Activated naive CD4-positive, alpha-beta T cell (primary cell): ENCODE measurements at regions not wholly inside any gene's neighbourhood (a gene's known extent, or its start where the extent isn't known, plus 50 kb on each side); places are given as distances from the start of the nearest gene placed in this dataset.

ENCODE experiments used
- DNase-seq, 4 experiments: peaks; one replicate each; lab custom pipeline; 2025; lab: John Stamatoyannopoulos, UW

DNA sequence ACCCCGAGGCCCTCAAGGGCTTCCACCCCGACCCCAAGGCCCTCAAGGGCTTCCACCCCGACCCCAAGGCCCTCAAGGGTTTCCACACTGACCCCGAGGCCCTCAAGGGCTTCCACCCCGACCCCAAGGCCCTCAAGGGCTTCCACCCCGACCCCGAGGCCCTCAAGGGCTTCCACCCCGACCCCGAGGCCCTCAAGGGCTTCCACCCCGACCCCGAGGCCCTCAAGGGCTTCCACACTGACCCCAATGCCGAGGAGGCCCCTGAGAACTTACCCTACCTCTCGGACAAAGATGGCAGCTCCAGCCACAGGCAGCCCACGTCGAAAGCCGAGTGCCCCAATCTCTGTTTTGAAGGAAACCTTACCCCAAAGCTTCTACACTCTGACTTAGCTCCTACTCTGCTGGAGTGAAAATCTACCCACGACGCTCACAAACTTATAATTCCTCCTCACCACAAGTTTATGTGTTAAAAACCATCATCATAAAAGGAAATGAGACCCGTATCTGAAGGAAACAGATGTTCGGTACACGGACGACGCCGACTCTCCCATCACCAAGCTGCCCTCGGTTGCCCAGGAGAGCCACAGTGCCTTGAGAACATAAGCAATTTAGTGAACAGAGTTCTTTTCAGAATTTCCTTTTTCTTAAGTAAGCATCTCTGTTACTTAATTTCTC is 61.2 kb upstream of the RPH3AL start:
- DNase-seq, result no peak

DNA sequence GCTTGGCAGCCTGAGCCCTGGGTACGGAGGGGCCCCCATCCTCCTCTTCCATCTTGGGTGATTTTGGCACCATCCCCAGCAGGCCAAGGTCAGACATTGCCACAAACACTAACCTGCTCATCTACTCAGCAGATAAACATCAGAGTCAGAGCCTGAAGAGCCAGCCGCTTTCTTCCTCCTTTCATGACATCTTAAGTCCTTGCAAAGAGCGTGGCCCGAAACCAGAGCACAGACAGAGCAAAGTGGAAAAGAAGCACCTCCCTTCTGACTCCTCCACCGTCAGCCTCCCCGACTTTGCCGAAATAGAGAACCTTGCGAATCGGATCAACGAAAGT is 60.4 kb upstream of the RPH3AL start:
- peak in 1 of 4 experiments; percentile 12 for DNase-seq

DNA sequence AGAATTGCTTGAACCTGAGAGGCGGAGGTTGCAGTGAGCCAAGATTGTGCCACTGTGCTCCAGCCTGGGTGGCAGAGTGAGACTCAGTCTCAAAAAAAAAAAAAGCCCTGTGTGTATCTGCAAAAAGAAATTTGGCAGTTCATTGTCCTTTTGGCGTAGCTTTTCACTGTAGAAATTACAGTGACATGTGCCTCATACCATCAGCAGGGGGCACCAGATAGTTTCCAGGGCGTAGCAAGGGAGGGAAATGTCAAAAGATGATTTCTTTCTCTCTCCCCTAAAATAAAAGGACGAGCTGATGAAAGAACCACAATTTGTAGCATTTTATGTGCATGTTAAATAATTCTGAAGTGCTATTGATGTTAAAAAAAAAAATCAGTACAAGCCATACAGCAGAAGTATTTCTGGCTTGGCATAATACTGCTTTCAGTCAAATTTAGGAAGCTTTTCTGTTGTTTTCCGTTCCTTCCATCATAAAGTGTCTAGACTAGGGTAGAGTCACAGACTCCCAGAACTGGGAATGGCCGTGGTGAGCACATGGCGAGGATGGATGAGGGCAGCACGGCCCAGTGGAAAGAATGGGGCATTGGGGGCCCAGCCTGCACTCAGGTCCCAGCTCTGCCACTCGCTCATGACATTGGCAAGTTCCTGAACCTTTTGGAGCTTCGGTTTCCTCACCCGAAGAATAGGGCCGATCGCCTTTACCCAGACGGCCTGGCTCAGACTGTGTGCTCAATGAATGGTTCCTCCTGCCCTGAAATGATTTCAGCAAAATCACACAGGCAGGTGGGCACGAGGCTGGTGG is 59.8 kb upstream of the RPH3AL start:
- DNase-seq, result peak in 2 of 4 experiments; percentile 11 to 54

DNA sequence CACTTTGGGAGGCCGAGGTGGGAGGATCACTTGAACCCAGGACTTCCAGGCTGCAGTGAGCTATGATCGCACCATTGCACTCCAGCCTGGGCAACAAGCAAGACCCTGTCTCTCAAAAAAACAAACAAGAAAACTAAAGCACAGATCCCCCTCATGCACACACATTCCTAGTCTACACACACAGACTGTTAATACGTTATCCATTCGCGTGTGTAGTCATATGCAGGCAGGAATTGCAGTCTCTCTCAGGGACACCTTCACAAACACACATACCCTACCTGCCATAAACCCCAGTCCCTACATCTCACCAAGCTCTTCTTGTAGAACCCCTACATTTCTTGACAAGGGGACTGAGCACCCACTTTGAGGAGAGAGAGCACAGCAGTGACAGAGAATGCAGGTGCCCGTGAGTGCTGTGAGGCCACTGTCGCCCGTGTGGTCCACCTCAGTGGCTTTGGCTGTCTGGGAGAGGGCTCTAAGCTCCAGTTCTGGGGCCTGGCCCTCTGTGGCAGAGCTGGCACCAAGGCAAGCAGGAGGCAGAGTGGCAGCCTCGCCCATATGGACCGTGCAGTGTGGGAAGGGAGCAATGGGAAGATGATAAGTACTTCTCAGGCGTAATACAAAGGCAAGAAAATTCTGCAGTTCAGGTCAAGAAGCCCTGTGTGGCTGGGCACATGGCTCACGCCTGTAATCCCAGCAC is 59.0 kb upstream of the RPH3AL start:
- DNase-seq, result no peak

DNA sequence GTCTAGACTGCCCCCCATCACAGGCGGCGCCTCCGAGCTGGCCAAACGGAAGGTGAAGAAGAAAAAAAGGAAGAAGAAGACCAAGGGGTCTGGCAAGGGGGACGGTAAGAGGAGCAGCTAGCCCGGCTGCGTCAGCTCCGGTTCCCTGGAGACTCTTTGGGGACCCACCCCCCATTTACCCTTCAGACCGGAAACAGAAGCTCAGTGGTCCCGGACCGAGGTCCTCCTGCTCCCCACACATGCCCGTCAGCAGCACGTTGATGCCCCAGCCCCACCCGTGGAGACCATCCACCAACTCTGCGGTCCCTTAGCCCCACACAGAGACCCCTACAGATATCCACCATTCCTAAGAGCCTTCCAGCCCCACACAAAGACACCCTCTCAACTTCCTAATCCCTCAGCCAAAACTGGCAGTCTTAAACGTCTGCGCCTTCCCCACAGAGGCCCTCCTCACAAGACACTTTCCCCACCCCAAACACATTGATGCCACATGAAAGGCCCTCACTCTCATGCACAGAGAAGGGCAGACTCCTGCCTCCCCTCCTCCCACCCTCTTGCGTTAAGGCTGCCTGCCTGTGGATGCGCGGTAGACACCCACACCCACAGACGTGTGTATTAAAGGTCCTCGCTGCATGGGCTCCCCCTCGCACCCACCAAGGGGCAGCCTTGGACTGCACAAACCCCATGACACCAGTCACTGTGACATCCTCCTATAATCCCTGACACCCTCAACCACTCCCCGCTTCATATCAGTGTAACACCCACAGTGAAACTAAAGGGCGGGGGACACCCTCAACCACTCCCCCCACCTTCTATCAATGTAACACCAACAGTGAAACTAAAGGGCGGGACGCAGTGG is 58.2 kb upstream of the RPH3AL start:
- peak in 3 of 4 experiments; percentile 22 to 52 (median 48) for DNase-seq

DNA sequence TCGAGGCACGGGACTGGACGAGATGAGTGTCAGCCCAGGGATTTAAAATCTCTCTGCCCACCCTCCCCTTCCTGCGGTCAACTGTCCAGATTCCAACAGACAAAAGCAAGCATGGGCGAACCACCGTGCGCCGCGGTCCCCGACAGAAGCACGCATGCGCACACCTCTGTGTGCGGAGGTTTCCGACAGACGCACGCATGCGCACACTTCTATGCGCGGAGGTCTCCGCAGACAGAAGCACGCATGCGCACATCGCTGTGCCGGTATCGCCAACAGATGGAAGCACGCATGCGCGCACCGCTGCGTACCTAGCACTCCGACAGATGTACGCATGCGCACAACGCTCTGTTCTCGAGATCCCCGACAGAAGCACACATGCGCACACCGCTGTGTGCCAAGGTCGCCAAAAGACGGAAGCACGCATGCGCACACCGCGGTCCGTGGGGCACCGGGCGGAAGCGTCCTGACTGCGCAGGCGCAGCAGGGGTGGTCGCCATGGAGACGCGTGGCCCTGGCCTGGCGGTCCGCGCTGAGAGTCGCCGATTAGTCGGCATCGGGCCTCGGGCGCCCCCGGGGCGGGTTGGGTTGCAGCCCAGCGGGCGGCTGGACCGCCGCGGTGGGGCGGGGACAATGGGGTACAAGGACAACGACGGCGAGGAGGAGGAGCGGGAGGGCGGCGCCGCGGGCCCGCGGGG is 57.4 kb upstream of the RPH3AL start:
- DNase-seq, result peak; percentile 99 to 100 (median 99)

DNA sequence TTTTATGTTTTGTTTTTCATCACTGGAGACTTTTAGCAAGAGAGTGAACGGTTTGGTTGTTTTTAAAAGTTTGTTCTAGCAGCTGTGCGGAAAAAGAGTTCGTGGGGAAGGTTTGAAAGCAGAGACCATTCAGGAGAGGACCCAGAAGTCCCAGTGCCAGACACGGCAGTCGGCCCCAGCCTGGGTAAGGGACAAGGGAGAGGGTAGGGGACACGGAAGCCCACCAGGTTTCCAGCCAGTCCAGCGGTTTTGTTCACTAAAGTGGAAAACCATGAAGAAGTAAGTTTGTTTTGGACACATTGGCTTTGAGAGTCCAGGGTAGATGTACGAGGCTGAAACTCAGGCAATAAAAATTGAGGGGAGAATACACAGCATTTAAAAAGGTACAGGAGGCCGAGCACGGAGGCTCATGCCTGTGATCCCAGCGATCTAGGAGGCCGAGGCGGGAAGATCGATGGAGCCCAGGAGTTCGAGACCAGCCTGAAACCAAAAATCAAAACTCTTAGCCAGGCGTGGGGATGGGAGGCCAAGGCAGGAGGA is 56.8 kb upstream of the RPH3AL start:
- DNase-seq, result no peak

DNA sequence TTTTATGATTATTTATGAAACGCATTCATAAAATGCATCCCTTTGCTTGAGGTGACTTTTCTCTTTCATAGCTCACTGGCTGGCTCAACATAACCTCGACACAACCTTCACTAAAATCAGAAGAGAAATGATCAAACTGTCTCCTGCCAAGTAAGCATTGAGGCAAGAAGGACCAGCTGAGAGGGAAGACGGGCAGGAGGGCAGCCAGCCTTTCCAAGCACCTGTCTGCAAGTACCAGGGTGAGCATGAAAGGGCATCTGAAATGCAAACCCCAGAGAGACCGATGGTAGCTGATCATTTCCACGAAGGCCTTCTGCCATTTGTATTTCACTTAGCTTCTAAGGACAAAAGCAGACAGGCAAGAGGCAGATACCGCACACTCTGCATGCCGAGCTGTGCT is 52.1 kb upstream of the RPH3AL start:
- DNase-seq, result no peak
